SK-N-SH treated with all-trans-retinoic acid at 6 μM for 48 hours (cell line): ENCODE measurements at regions not wholly inside any gene's neighbourhood (a gene's known extent, or its start where the extent isn't known, plus 50 kb on each side); places are given as distances from the start of the nearest gene placed in this dataset.

Experiments used
- BACH2 ChIP-seq: fragments of 250-450 bp; sonication (Bioruptor Pico); IDR thresholded peaks from 2 replicates; pipeline ENCODE4 v1.9.0; 2021; ENCODE audit warnings: mild to moderate bottlenecking, borderline replicate concordance
- ZFP3 ChIP-seq: fragments of 250-450 bp; sonication (Bioruptor Pico); IDR thresholded peaks from 2 replicates; pipeline ENCODE4 v1.5.0; 2020; ENCODE audit warnings: mild to moderate bottlenecking, moderate library complexity

DNA sequence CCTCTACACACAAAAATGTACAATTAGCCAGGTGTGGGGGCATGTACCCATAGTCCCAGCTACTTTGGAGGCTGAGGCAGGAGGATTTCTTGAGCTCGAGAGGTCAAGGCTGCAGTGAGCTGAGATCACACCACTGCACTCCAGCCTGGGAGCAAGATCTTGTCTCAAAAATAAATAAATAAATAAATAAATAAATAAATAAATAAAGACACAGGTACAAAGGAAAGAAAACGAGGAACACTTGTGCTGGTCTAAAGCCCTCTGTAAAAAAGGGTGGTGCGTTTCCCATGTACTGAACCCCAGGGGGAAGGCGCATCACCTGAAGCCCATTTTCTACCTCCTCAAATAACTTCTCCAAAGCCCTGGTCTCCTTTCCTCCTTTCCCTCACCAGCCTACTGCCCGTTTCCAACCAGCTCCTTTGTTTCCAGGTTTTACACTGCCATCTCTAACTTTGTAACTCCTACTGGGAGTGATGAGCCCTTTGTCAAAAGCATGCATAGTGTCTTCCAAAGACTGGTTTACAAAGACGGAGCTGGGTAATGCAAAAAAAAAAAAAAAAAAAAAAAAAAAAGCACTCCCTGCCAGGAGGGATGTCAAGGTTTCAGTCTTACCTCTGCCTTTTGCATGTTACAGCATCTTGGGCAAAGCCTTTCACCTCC is 81.5 kb upstream of the SOX4 start:
- no peak for TF ChIP-seq ZFP3
- TF ChIP-seq BACH2 (CRISPR knock-in tag): no peak
